Common myeloid progenitor, CD34-positive (primary cell): ENCODE measurements at regions not wholly inside any gene's neighbourhood (a gene's known extent, or its start where the extent isn't known, plus 50 kb on each side); places are given as distances from the start of the nearest gene placed in this dataset.

Source experiments
- CTCF ChIA-PET: fragments of 350-600 bp; sonication (Branson Sonifier 250); formaldehyde crosslinking; loops from one replicate; lab custom pipeline; 2021; ENCODE audit warnings: antibody characterized with exemption; lab: Charles Lee
- POLR2A ChIA-PET: fragments of 350-600 bp; sonication (Branson Sonifier 250); formaldehyde crosslinking; loops from one replicate; lab custom pipeline; 2021; ENCODE audit warnings: antibody characterized with exemption; lab: Charles Lee
- DNase-seq, 3 donors: peaks; one replicate each; pipeline versions ENCODE4 v3.0.0 to v3.0.0-alpha.2; 2013
- H3K27ac ChIP-seq, 2 experiments: 1 replicate in 1 of 2; 2 replicates in 1 of 2; pipeline ENCODE4 v1.7.0; 2013; ENCODE audit warnings: inconsistent platforms in 2 of 2, low read length in 2 of 2, mild to moderate bottlenecking in 2 of 2, low read depth in 1 of 2, moderate library complexity in 1 of 2; ENCODE audit not compliant: severe bottlenecking in 2 of 2, insufficient read depth in 1 of 2, poor library complexity in 1 of 2
- H3K27me3 ChIP-seq, 5 experiments: replicated peaks in 2 of 5; 1 replicate in 3 of 5; 2 replicates in 2 of 5; pipeline versions ENCODE4 v1.6.1 to v1.7.0; 2013; ENCODE audit warnings: low read length in 4 of 5, mild to moderate bottlenecking in 2 of 5, moderate library complexity in 2 of 5, inconsistent platforms in 1 of 5; ENCODE audit not compliant: insufficient read depth in 5 of 5, control insufficient read depth in 4 of 5
- H3K36me3 ChIP-seq, 4 experiments: 1 replicate in 2 of 4; 2 replicates in 2 of 4; pipeline versions ENCODE4 v1.6.1 to v1.7.0; 2013; ENCODE audit warnings: low read length in 3 of 4, control low read depth in 1 of 4, mild to moderate bottlenecking in 1 of 4; ENCODE audit not compliant: control insufficient read depth in 4 of 4, insufficient read depth in 4 of 4
- H3K4me1 ChIP-seq, 4 experiments: 1 replicate in 3 of 4; 2 replicates in 1 of 4; pipeline versions ENCODE4 v1.6.1 to v1.7.1; 2013; ENCODE audit warnings: low read length in 3 of 4, mild to moderate bottlenecking in 3 of 4, control low read depth in 1 of 4, inconsistent platforms in 1 of 4, moderate library complexity in 1 of 4; ENCODE audit not compliant: control insufficient read depth in 4 of 4, insufficient read depth in 4 of 4; ENCODE audit errors: control extremely low read depth in 1 of 4
- H3K4me3 ChIP-seq, 7 experiments: 1 replicate in 4 of 7; 2 replicates in 3 of 7; pipeline versions ENCODE4 v1.5.1 to v1.7.0; 2013; ENCODE audit warnings: mild to moderate bottlenecking in 7 of 7, low read length in 6 of 7, moderate library complexity in 6 of 7, inconsistent platforms in 2 of 7, low read depth in 2 of 7, control low read depth in 1 of 7; ENCODE audit not compliant: insufficient read depth in 4 of 7, control insufficient read depth in 1 of 7; ENCODE audit errors: extremely low read depth in 1 of 7
- H3K9me3 ChIP-seq, 5 experiments: 1 replicate in 4 of 5; 2 replicates in 1 of 5; pipeline versions ENCODE4 v1.6.1 to v1.7.1; 2013; ENCODE audit warnings: low read length in 4 of 5, mild to moderate bottlenecking in 2 of 5, inconsistent platforms in 1 of 5, low read depth in 1 of 5, moderate library complexity in 1 of 5; ENCODE audit not compliant: control insufficient read depth in 4 of 5, insufficient read depth in 2 of 5; ENCODE audit errors: control extremely low read depth in 1 of 5
- WGBS: methylation state at CpG from one replicate; pipeline ENCODE4 v1.1.5; 2013; ENCODE audit not compliant: insufficient coverage; 5-methylcytosine and 5-hydroxymethylcytosine counted together

DNA sequence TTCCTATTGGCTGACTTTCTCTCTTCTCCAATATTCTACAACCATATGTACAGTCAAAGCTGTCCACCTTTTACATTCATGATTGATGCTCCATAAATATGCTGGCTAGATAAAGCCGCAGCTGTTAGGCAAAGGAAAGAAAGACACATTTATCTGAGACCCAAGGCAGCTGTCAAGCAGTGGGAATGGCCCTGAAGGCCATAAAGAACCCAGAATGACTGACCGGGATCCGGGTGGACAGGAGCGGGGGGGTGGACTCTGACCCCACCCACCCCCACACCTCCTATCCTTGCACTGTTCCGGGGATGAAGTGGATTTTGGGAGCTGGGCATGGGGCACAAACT lies 116.4 kb downstream of the RTP5 start:
- H3K4me1 ChIP-seq: peaks cover 0 to 3% (median 0%) of the 10 kb centered on the region in 4 experiments
- ChIA-PET CTCF (no interaction called here), POLR2A (no interaction called here)
- whole genome bisulfite sequencing: 100% methylated on average over 1 of the region's 5 CpGs
- H3K27ac ChIP-seq: no peak overlapping the region
- no peaks in the 10 kb centered on the region for H3K27me3 ChIP-seq
- no peak for DNase-seq
- H3K4me3 ChIP-seq: no peak overlapping the region
- no peaks in the 10 kb centered on the region for H3K36me3 ChIP-seq
- peaks cover 0 to 8% (median 0%) of the 10 kb centered on the region in 5 experiments for H3K9me3 ChIP-seq

DNA sequence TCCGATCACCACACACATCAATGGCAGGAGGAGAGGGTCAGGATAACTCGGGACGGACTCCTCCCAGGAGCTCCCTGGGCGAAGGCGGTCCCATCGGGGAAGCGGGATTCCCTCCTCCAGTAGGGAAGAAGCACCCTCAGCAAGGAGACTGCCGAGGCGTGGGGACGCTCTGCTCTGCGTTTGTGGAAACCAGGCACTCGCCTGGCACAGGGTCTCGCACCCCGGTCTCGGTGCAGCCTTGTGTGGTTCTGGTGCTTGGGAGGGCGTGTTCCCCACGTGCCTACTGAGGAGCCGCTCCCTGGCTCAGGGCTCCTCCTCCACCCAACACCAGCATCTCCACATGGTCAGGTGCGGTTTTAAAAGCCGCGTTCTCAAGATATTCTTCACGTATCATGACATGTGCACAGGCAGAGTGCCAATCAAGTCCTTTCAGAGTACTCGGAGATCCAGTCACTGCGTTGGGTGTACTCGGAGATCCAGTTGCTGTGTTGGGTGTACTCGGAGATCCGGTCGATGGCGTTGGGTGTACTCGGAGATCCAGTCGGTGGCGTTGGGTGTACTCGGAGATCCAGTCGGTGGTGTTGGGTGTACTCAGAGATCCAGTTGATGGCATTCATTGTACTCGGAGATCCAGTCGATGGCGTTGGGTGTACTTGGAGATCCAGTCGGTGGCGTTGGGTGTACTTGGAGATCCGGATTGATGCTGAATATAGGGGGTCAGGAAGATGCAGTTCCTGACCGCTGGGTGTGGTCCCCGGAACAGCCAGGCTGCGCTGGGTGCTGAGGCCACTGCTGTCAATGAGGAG lies 117.5 kb downstream of the RTP5 start:
- ChIA-PET CTCF (no interaction called here), POLR2A (no interaction called here)
- 89% methylated on average over 41 of the region's 43 CpGs for WGBS
- Histone ChIP-seq H3K36me3 (no peaks in the 10 kb centered on the region), H3K4me3 (no peak overlapping the region), H3K27ac (no peak overlapping the region), H3K27me3 (no peaks in the 10 kb centered on the region), H3K4me1 (peaks cover 0 to 3% (median 0%) of the 10 kb centered on the region in 4 experiments), H3K9me3 (peaks cover 0 to 8% (median 0%) of the 10 kb centered on the region in 5 experiments)
- DNase-seq: no peak

DNA sequence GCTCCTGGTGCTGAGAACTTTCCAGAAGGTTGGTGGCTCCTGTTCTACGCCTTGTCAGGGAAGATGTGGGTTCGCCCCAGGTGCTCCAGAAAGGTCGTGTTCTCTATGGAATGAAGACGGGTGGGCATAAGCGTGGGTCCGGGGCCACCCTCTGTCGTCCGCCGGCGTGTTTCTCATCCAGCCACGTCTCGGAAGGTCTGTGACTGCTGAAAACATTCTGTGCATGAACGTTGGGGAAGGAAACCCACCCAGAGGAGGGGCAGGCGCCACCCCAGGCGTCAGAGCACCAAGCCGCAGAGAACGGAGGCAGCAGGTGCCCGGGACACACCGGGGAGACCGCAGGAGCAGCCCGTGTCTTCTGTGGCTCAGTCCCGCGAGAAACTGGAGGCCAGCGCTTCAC lies 118.2 kb downstream of the RTP5 start:
- peaks cover 0 to 8% (median 0%) of the 10 kb centered on the region in 5 experiments for H3K9me3 ChIP-seq
- CTCF ChIA-PET: no interaction called here

DNA sequence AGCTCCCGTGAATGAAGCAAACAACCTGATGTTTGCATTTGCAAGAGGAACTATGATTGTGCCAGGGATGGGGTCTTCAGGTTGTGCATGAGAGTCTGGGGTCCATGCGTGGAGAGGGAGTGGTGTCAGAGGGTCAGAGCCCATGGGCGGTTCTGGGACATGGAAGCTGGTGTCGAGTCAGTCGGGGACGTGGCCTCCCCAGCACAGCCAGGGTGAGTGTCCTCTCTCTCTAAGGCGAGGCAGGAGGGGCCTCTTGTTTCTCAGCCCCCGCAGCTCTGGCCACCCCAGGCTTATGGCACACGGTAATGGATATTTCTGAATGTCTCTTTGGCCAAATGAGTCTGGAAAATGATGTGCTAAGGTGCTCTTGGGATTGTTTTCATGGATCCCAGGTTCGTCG lies 118.6 kb downstream of the RTP5 start:
- no peaks in the 10 kb centered on the region for H3K27me3 ChIP-seq
- peaks cover 0 to 8% (median 0%) of the 10 kb centered on the region in 5 experiments for H3K9me3 ChIP-seq
- H3K4me3 ChIP-seq: no peak overlapping the region
- no peaks in the 10 kb centered on the region for H3K36me3 ChIP-seq
- H3K4me1 ChIP-seq: peaks cover 0 to 3% (median 0%) of the 10 kb centered on the region in 4 experiments
- no peak for DNase-seq
- 96% methylated on average over 8 of the region's 11 CpGs for WGBS
- CTCF ChIA-PET: no interaction called here
- H3K27ac ChIP-seq: no peak overlapping the region
- POLR2A ChIA-PET: no interaction called here

More for the DNA sequence above, 118.2 kb downstream of the RTP5 start:
- POLR2A ChIA-PET: no interaction called here
- H3K4me1 ChIP-seq: peaks cover 0 to 3% (median 0%) of the 10 kb centered on the region in 4 experiments
- DNase-seq: no peak
- 93% methylated on average over 24 of the region's 24 CpGs for WGBS
- no peak overlapping the region for H3K27ac ChIP-seq
- no peak overlapping the region for H3K4me3 ChIP-seq
- H3K36me3 ChIP-seq: no peaks in the 10 kb centered on the region
- H3K27me3 ChIP-seq: no peaks in the 10 kb centered on the region

GRCh38 chr2:241989074-241989473 lies 119.5 kb downstream of the RTP5 start:
- CTCF ChIA-PET: no interaction called here
- POLR2A ChIA-PET: no interaction called here
- peaks cover 0 to 3% (median 0%) of the 10 kb centered on the region in 4 experiments for H3K36me3 ChIP-seq
- peaks cover 0 to 8% (median 0%) of the 10 kb centered on the region in 5 experiments for H3K9me3 ChIP-seq
- no peak for DNase-seq
- H3K4me3 ChIP-seq: no peak overlapping the region
- no peaks in the 10 kb centered on the region for H3K27me3 ChIP-seq
- no peak overlapping the region for H3K27ac ChIP-seq
- 89% methylated on average over 7 of the region's 7 CpGs for WGBS
- peaks cover 0 to 3% (median 0%) of the 10 kb centered on the region in 4 experiments for H3K4me1 ChIP-seq

GRCh38 chr2:241990466-241990865 lies 120.9 kb downstream of the RTP5 start:
- Histone ChIP-seq H3K4me1 (peaks cover 0 to 2% (median 0%) of the 10 kb centered on the region in 4 experiments), H3K36me3 (peaks cover 0 to 14% (median under 1%) of the 10 kb centered on the region in 4 experiments)

GRCh38 chr2:241991299-241991698 lies 121.8 kb downstream of the RTP5 start:
- no peak overlapping the region for H3K27ac ChIP-seq
- WGBS: 97% methylated on average over 25 of the region's 26 CpGs
- no peaks in the 10 kb centered on the region for H3K27me3 ChIP-seq
- H3K9me3 ChIP-seq: peaks cover 0 to 8% (median 0%) of the 10 kb centered on the region in 5 experiments
- DNase-seq: no peak
- H3K4me3 ChIP-seq: no peak overlapping the region
- CTCF ChIA-PET: no interaction called here
- H3K36me3 ChIP-seq: peaks cover 0 to 14% (median 1%) of the 10 kb centered on the region in 4 experiments
- H3K4me1 ChIP-seq: no peaks in the 10 kb centered on the region
- POLR2A ChIA-PET: no interaction called here

More at GRCh38 chr2:241990466-241990865, 120.9 kb downstream of the RTP5 start:
- CTCF ChIA-PET: no interaction called here
- Histone ChIP-seq H3K27me3 (no peaks in the 10 kb centered on the region), H3K4me3 (no peak overlapping the region), H3K9me3 (peaks cover 0 to 8% (median 0%) of the 10 kb centered on the region in 5 experiments), H3K27ac (no peak overlapping the region)
- 100% methylated on average over 2 of the region's 2 CpGs for WGBS
- DNase-seq: no peak
- POLR2A ChIA-PET: no interaction called here
